Vagina (tissue), 2 donors: ENCODE measurements at regions not wholly inside any gene's neighbourhood (a gene's known extent, or its start where the extent isn't known, plus 50 kb on each side); places are given as distances from the start of the nearest gene placed in this dataset.

ENCODE experiments used
- CTCF ChIP-seq, 3 experiments: fragments of 450-650 bp in 2 of 3; fragments of 200-600 bp in 1 of 3; sonication (generic) in 1 of 3; IDR thresholded peaks; one replicate each; pipeline ENCODE4 v1.5.1; 2017 to 2019; ENCODE audit warnings: antibody characterized with exemption in 3 of 3, mild to moderate bottlenecking in 2 of 3, moderate library complexity in 2 of 3
- POLR2A ChIP-seq, 2 donors: fragments of 450-650 bp; IDR thresholded peaks; one replicate each; pipeline ENCODE4 v1.6.1; 2017; ENCODE audit warnings: antibody characterized with exemption in 2 of 2, mild to moderate bottlenecking in 2 of 2, moderate library complexity in 2 of 2
- POLR2AphosphoS5 ChIP-seq, 2 donors: sonication (generic); formaldehyde crosslinking; IDR thresholded peaks; one replicate each; pipeline ENCODE4 v1.9.0; 2017; ENCODE audit warnings: antibody characterized with exemption in 2 of 2, mild to moderate bottlenecking in 2 of 2, low read depth in 1 of 2; ENCODE audit not compliant: insufficient read depth in 1 of 2

- no peak for TF ChIP-seq CTCF (IDR thresholded peaks at IDR 0.05)
- TF ChIP-seq POLR2AphosphoS5 (IDR thresholded peaks at IDR 0.05; ENCODE audit: insufficient read depth in 1 of 2, low read depth in 1 of 2) = no peak
- no peak for TF ChIP-seq POLR2A (IDR thresholded peaks at IDR 0.05)
Measured at GRCh38 chr16:22970209-22970865, 156.4 kb downstream of the HS3ST2 start.
